ENCODE measurements at regions not wholly inside any gene's neighbourhood (a gene's known extent, or its start where the extent isn't known, plus 50 kb on each side); places are given as distances from the start of the nearest gene placed in this dataset.
"Not testable (repeated sequence)": the region's sequence is repeated elsewhere in the genome, so short reads cannot be mapped to it uniquely, and the experiment has no call there.

GRCh38 chr20:50360921-50361320, 149.3 kb upstream of the PTPN1 start:
- DNase-seq = no peak

- DNase-seq = not testable (repeated sequence)
Measured at GRCh38 chr20:50362177-50362576, 148.0 kb upstream of the PTPN1 start.

GRCh38 chr20:50363027-50363426, 147.2 kb upstream of the PTPN1 start:
- DNase-seq = no peak

- no peak for DNase-seq
Measured at GRCh38 chr20:50363479-50363878, 146.7 kb upstream of the PTPN1 start.

- DNase-seq = no peak
Measured at GRCh38 chr20:50364542-50364941, 145.6 kb upstream of the PTPN1 start.

GRCh38 chr20:50366270-50367103, 143.7 kb upstream of the PTPN1 start:
- DNase-seq = peak; percentile 61 to 89

- DNase-seq = no peak
Measured at GRCh38 chr20:50367104-50367674, 143.0 kb upstream of the PTPN1 start.

GRCh38 chr20:50367739-50368375, 142.3 kb upstream of the PTPN1 start:
- no peak for DNase-seq

- DNase-seq = no peak
Measured at GRCh38 chr20:50368386-50368785, 141.8 kb upstream of the PTPN1 start.

- no peak for DNase-seq
Measured at GRCh38 chr20:50368813-50369224, 141.4 kb upstream of the PTPN1 start.

GRCh38 chr20:50369225-50370035, 140.8 kb upstream of the PTPN1 start:
- DNase-seq = no peak

GRCh38 chr20:50370036-50370566, 140.1 kb upstream of the PTPN1 start:
- DNase-seq = no peak

GRCh38 chr20:50371878-50372769, 138.1 kb upstream of the PTPN1 start:
- DNase-seq = no peak

GRCh38 chr20:50372770-50373088, 137.5 kb upstream of the PTPN1 start:
- no peak for DNase-seq

GRCh38 chr20:50373674-50374286, 136.4 kb upstream of the PTPN1 start:
- no peak for DNase-seq

- no peak for DNase-seq
Measured at GRCh38 chr20:50374541-50375078, 135.6 kb upstream of the PTPN1 start.

GRCh38 chr20:50376179-50376887, 133.8 kb upstream of the PTPN1 start:
- no peak for DNase-seq

GRCh38 chr20:50376888-50377459, 133.2 kb upstream of the PTPN1 start:
- DNase-seq = no peak

- no peak for DNase-seq
Measured at GRCh38 chr20:50378170-50379000, 131.8 kb upstream of the PTPN1 start.

Measured in inflammatory macrophage (primary cell).